GM18511 (cell line): ENCODE measurements at regions not wholly inside any gene's neighbourhood (a gene's known extent, or its start where the extent isn't known, plus 50 kb on each side); places are given as distances from the start of the nearest gene placed in this dataset.

Experiments
- ATAC-seq: cut with Tn5 transposase; IDR thresholded peaks from one replicate; pipeline ENCODE4 v1.9.1; 2021; ENCODE audit warnings: mild to moderate bottlenecking, moderate library complexity; ENCODE audit not compliant: unreplicated experiment

- ATAC-seq = peak; percentile 93
These were observed 143.2 kb downstream of the RMI1 start for GRCh38 chr9:84123648-84124406.

GRCh38 chr9:84125046-84125445, 144.4 kb downstream of the RMI1 start:
- no peak for ATAC-seq

- ATAC-seq = no peak
These were observed 148.9 kb downstream of the RMI1 start for GRCh38 chr9:84129529-84129928.

GRCh38 chr9:84136119-84136868, 155.7 kb downstream of the RMI1 start:
- ATAC-seq = no peak

GRCh38 chr9:84137968-84138367, 157.4 kb downstream of the RMI1 start:
- no peak for ATAC-seq

- no peak for ATAC-seq
These were observed 157.9 kb downstream of the RMI1 start for GRCh38 chr9:84138541-84138940.

GRCh38 chr9:84139296-84140070, 158.9 kb downstream of the RMI1 start:
- peak; percentile 53 for ATAC-seq

GRCh38 chr9:84140535-84141101, 160.0 kb downstream of the RMI1 start:
- ATAC-seq = no peak

GRCh38 chr9:84141741-84142370, 161.3 kb downstream of the RMI1 start:
- ATAC-seq = no peak

- no peak for ATAC-seq
These were observed 164.4 kb downstream of the RMI1 start for GRCh38 chr9:84145031-84145430.

- ATAC-seq = no peak
These were observed 165.2 kb downstream of the RMI1 start for GRCh38 chr9:84145780-84146179.

GRCh38 chr9:84146893-84147710, 166.5 kb downstream of the RMI1 start:
- no peak for ATAC-seq

GRCh38 chr9:84151236-84151635, 170.6 kb downstream of the RMI1 start:
- ATAC-seq = no peak

- no peak for ATAC-seq
These were observed 171.0 kb downstream of the RMI1 start for GRCh38 chr9:84151640-84152039.

GRCh38 chr9:84152204-84152603, 171.6 kb downstream of the RMI1 start:
- no peak for ATAC-seq

GRCh38 chr9:84153885-84154284, 173.3 kb downstream of the RMI1 start:
- ATAC-seq = no peak

- ATAC-seq = no peak
These were observed 173.7 kb downstream of the RMI1 start for GRCh38 chr9:84154320-84154719.

- no peak for ATAC-seq
These were observed 177.4 kb downstream of the SLC28A3 start for GRCh38 chr9:84163052-84163650.

- no peak for ATAC-seq
These were observed 173.7 kb downstream of the SLC28A3 start for GRCh38 chr9:84166891-84167290.

GRCh38 chr9:84169240-84169639, 171.3 kb downstream of the SLC28A3 start:
- ATAC-seq = no peak
